Urothelium cell line (cell line): ENCODE measurements at regions not wholly inside any gene's neighbourhood (a gene's known extent, or its start where the extent isn't known, plus 50 kb on each side); places are given as distances from the start of the nearest gene placed in this dataset.

Source experiments
- DNase-seq: peaks from one replicate; pipeline ENCODE4 v3.0.0; 2011; ENCODE audit warnings: low spot score, mixed read lengths
- FAIRE-seq: peaks from 2 replicates; lab custom pipeline; 2011; peaks lifted over from hg19 to GRCh38; lab: Jason Lieb, UNC

DNA sequence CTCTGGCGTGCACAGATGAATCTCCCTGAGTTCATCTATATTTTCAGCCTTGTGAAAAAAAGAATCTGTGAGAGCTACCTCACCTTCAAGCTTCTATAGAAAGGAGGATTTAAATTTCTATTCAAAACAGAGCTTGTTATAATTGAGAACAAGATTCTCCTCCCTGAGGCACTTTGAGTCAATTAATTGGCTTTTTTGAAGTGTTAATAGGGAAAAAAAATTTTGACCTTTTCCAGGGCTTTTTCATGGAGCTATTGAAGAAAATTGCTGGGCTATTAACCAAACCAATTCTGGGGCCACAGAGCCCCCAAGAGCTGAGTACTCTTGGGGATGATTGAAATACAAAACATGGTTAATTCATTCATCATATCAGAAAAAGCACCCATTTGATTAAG lies 225.1 kb downstream of the CMPK2 start:
- FAIRE-seq (no peak), DNase-seq (no peak)

DNA sequence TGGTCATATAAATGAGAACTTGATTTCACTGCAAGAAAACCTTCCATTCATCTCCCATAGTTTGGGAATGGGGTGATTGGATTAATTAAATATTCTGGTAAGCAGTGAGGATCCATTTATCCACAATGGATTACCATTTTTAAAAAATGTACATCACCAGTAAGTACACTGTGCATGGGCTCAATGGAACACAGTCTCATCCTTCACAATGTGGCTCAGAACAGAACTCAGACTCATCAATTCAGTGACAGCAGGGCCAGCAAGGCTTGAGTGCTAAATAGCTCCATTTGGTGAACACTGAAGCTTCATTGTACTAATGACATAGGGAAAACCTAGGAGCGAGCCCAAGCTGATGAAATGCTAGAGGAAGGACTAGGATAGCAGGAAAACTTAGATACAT lies 223.8 kb downstream of the CMPK2 start:
- no peak for DNase-seq
- FAIRE-seq = no peak

DNA sequence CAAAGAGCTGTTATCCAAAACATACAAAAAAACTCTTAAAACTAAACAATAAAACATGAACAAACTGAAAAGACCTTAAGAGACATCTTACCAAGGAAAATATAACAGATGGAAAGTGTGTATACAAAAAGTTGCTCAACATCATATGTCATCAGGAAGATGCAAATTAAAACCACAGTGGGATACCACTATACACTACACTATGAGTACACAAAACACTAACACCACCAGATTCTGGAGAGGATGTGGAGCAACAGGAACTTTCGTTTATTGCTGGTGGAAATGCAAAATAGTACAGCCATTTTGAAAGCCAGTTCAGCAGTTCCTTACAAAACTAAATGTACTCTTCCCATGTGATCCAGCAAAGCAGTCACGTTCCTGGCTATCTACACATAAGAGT lies 221.4 kb downstream of the CMPK2 start:
- DNase-seq (no peak), FAIRE-seq (no peak)

DNA sequence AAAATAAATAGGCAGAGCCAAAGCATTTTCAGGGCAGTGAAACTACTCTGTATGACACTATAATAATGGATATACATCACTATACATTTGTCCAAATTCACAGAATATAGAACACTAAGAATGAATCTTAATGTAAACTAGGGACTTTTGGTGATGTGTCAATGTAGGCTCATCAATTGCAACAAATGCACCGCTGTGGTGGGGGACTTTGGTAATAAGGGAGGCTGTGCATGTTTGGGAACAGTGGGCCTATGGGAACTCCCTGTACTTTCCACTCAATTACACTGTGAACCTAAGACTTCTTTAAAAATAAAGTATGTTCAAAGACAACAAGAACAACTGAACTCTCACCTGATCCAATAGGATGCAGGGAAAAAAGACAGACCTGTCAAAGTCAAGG lies 220.7 kb downstream of the CMPK2 start:
- DNase-seq (no peak), FAIRE-seq (no peak)

DNA sequence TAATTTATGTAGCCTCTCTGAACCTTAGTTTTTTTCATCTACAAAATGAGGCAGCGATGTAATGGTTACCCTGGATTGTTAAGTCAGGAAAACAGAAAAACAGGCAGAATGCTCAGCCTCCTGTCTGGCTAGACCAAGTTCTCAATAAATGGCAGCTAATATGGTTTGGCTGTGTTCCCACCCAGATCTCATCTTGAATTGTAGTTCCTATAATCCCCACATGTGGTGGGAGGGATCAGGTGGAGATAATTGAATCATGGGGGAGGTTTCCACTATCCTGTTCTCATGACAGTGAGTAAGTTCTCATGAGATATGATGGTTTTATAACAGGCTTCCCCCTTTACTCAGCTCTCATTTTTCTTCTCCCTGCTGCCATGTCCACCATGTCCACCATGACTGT lies 220.0 kb downstream of the CMPK2 start:
- FAIRE-seq (no peak), DNase-seq (no peak)

DNA sequence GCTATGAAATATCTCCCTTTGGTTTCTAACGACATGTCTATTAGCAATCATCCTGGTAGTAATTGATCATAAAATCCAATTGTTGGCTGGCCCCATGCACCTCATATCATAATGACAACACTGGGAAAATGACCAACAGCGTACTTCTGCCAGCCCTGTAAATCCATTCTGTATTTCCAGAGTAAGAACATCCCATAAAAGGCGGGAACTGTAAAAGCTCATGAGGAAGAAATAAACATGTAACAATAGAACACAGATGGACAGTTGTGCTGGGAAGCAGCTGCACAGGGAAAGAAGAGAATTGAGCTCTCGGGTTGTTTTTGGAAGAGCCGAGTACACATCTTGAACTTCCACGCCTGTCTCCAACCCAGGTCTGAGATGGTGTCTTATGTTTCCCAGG lies 218.7 kb downstream of the CMPK2 start:
- FAIRE-seq (no peak), DNase-seq (no peak)

DNA sequence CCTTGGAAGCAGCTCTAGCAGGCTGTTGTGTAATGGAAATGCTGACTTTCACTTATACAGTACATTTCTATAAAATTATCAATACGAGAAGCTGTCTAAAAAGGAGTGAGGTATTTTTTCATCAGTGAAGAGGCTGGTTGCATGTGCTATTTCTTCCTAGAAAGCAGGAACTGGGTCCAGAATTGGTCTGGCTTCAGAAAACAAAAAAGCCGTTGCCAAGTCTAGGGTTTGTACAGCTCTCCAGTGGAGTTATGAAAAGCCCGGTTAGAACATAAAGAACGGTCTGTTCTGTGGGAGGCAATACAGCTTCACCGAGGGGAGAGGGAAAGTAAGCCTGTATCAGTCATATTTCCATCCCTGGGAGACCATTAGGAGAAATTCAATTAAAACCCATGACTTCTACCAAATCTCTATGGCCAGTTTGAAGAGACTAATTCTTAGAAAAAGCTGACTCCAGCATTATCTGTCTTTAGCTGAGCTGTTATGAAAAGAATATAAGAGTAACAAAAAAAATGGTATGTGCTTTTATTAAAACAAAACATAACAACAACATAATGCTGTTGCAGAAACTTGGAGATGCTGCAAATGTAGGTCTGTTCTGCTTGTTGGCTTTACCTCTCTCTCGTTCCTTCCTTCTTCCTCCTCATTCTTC lies 217.0 kb downstream of the CMPK2 start:
- no peak for FAIRE-seq
- DNase-seq = no peak

DNA sequence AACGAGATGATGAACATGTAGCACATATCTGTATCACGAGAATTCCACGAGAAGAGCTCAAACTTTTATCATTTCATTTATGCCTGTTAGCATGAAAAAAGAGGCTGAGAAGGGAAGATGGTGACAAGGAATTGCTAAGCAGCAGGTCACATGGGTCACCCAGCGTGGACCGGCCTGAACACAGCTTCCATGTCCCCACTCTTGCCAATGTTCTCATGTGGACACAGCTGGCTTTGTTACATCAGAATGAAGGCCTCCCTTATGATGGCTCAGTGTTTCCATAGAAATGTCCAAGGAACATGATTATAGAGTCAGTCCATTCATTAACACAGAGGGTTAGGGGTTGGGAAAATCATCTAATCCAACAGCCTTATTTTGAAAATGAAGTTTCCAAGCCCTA lies 215.4 kb downstream of the CMPK2 start:
- FAIRE-seq = no peak
- DNase-seq = no peak

DNA sequence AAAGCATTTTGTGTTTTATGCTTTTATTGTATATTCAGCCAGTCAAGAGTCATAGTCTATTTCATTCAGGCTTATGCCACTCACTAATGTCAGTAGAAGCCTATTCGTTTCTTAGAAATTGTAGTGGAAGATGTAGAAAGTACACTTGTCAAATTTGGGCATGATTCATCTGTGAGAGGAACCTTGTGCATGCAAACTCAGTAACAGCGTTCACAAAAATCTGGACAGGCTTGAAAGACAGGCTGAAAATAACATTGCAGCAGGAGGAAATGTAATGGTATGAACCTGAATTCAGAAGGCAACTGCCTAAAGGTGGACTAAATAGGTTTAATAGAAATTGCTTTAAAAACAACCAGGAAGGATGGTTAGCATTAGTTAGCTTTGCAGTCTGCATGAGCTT lies 213.5 kb downstream of the CMPK2 start:
- FAIRE-seq = no peak
- no peak for DNase-seq

DNA sequence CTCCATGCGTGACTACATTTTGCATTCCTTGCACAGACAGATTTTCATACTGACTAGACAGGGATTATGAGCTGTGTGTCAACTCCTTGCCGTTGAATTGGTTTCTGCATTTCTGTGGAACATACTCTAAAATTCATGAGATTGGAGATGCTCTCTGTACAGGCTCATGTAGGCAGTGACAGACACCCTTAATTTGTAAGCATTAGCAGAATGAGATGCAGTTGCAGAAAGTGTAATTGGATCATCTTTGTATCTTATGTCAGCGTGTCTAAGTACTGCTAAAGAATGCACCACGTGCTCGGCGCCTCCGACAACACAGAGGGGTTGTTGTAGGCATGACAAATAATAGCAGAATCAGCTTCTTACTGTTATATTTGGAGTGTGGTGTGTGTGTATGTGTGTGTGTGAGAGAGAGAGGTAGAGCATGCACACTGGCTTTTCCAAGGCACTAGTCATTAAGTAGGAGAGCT lies 212.4 kb downstream of the CMPK2 start:
- no peak for FAIRE-seq
- no peak for DNase-seq

DNA sequence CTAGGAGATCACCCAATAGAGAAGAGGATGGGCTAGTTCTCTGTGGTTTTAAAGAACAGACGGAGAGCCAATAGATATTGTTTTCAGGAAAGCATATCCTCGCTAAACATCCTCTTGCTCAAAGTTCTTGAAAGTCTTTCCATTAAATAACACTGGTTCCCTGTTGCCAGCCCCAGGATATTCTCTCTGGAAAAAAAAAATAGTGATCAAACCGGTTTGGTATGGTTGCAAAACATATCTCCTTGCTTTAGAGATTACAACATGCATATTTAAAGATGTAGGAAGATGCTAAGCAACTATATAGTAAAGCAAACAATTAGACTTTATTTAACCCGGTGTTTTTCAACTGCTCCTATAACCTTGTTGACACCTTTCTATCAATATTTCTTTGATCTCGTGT lies 211.4 kb downstream of the CMPK2 start:
- FAIRE-seq = no peak

DNA sequence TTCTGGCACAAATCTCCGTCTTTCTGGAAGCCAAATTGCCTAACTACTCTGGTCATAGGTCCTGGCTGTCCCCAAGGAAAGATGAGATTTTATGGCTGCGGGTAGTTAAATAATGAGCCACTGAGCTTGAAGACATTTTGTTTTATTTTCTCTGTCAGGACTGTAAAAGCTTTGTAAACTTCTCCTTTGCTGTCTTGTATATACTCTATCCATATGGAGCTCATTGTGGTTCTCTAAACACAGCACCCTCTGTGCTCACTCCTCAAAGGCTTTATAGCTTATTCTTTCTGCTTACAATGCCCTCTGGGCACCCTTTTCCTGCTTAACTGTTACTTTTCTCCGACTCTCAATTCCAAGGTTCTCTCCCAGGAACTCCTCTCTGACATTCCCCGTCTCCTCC lies 209.1 kb downstream of the CMPK2 start:
- DNase-seq = no peak
- no peak for FAIRE-seq

More for the DNA sequence above, 211.4 kb downstream of the CMPK2 start:
- no peak for DNase-seq

DNA sequence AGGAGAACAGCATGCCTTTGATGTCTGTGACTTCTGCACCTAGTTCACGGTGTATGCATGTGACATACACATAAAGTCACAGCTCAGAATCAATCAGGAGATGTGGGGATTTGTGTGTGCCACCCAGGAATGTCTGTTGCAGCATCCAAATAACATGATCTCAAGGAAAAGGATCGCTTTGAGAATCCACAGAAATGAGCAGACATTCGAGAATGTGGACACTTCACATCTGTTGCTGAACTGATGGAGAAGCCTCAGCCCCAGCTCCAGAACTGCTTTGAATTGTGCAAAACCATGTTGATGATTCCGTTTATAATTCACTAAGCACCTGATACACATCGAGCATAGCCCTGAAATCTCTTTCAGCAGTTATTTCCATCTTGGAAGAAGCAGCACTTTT lies 208.6 kb downstream of the CMPK2 start:
- no peak for DNase-seq
- FAIRE-seq = no peak

DNA sequence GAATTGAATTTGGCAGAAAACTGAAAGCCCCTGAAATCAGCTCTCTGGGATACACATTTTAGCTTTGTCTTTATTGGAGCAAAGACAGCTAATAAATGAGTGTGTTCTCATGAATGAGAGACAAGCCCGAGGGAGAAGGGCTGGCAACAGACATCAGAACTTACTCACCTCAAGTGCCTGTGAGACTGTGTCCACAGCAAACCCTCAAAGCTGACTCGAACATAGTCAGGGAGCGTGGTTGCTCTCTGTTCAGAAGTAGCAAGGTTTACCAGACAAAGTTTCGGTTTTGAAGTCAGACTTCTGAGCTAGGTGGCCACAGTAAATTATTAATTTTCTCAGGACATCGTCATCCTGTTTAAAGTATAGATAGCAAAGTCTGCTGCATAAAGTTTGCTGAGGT lies 207.9 kb downstream of the CMPK2 start:
- DNase-seq (no peak), FAIRE-seq (no peak)

DNA sequence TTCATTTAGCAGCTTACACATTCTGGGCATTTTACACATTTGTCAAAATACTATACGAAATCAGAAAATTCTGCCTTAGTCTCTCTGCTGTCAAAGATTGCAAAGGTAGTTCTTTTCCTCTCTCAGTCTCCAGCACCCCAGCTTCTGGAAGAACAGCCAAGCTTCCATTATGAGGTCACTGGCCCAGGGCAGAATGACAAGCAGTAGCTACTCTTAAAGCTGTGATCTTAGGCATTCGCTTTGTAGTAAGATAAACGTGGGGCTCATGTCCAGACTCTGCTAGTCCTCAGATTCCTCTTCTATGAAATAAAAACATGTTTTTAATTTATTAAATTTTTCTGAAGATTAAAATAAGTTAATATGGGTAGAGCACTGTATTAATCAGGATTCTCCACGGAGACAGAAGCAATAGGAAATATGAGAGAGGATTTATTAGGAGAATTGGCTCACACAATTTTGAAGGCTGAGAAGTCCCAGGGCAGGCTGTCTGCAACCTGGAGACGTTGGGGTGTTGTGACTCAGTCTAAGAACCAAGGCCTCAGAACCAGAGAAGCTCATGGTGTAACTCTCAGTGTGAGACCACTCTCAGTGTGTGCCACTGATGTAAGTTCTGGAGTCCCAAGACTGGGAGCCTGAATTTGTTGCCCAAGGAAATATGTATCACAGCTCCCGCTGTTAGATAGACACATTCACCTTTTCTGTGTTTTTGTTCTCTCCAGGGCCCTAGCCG lies 201.2 kb downstream of the CMPK2 start:
- no peak for DNase-seq
- no peak for FAIRE-seq

DNA sequence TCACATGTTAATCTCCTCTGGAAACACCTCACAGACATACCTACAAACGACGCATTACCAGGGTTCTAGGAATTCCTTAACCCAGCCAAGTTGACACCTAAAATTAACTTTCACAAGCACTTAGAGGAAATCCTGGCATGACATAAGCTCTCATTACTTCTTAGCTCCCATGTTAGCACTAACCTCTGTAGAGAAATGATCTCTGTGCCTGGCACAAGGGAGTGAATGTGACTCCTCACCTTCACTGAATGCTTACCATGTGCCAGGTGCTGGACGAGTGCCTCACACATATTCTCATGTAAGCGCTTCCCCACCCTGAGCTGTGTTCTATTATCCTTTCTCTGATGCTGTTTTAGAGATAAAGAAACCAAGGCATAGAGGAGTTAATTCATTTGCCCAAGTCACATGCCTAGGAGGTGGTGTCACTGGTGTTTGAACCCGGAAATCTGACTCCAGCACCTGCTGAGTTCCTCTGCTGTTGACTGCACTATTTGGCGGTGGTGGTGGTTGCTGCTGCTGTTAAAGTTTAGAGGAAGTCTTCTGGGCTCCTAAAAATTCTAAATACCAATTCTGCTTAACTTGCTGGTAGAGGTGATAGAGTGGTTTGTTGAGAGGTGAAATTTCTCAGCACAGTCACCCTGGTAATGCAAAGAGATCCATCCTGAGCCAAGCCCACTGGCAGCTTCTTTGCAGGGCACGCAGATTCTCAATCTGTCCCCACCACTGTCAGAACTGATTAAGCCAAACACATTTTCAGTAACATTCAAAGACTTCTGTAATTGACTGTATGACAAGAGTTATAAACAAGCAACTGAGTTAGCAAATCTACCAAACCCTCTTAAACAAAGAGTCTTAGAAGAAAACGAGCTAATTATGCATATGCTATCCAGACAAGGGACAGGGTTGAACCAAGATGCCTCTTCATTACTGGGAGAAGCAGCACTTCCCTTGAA lies 200.3 kb downstream of the CMPK2 start:
- FAIRE-seq (no peak), DNase-seq (no peak)

DNA sequence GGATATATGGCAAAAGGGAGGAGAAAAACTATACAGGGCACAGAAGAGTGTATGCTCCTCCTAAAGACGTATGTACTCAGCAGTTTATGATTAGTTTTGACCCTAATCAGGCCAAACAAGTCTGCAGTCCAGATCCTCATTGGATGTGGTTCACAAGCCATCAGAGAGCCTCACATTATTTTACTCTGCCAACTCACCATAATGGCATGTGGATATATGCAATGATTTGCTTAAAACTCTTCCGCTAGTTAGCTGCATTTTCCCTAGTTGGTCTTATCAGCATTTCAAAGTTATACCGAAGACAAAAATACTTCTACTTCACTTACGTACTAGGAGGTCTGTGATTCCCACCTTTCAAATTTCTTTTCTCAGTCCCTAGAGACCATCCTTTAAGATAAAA lies 198.4 kb downstream of the CMPK2 start:
- no peak for FAIRE-seq
- DNase-seq = no peak

DNA sequence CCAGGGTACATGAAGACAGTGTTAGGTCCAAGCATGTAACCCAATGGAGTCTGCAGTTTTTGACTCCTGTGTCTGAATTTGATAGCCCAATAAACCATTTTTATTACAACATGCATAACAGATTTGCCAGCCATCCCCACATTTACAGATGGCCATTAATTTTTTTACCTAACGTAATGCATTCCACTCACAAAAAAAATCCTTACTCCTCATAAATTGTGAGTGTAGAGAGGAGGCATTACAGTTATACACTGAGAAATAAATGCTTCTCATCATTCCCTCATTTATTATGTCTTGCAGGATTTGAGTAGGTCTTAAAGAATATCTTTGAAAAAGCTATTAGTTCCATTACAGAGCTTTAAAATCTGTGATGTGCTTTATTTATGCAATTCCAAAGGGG lies 193.8 kb downstream of the CMPK2 start:
- no peak for FAIRE-seq
- DNase-seq = no peak

DNA sequence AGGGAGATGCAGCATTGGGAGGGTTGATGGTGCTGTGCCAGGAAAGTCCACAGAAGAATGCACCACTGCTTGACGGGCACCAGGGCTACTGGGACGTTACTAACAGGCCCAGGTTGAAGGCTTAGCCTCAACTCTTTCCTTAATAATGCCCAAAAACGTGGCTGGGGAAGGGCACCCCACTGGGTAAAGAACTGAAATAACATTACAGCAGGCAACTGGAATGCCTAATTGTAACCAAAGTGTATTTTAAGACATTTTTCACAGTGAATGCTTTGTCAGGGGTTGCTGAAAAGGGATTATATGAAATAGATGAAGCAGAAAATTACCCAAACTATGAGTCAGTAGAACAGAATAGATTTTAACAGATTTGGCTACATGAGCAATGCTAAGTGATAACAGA lies 191.3 kb downstream of the CMPK2 start:
- DNase-seq = no peak
- no peak for FAIRE-seq

DNA sequence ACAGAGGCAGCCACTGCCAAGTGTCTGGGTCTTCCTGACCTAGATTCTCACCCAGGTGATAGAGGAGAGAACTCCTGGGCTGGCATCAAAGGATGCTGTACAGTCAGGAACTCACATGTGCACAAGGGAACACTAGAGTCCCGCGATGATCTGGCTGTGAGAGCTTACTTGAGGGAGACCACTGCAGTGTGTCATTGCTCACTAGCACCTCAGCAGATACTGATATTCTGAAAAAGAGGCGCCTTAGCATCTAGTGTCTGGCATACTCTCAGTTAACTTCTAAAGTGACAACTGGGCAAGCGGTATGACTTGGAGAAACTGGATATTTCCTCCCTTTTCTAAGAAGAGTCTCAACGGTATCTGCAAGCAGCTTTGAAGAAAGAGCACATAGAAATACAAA lies 189.9 kb downstream of the CMPK2 start:
- no peak for FAIRE-seq

DNA sequence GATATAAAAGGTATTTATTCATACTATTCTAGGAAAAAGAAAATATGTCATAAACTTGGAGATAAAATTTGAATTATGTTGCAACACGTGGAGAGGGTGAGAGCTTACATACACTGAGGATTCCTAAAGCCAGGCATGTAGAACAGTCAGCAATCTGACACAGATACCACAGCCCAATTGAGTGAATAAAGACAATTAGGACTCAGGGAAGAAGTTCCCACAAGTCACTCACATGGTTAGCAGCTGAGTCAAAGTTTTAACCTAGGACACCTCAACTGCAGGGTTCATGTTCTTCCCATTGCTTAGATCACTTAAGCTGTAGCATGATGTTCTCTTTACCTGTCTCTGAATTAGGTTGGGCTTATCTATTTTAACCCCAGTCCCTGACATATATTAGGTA lies 189.5 kb downstream of the CMPK2 start:
- no peak for DNase-seq
- no peak for FAIRE-seq

More for the DNA sequence above, 189.9 kb downstream of the CMPK2 start:
- DNase-seq = no peak

DNA sequence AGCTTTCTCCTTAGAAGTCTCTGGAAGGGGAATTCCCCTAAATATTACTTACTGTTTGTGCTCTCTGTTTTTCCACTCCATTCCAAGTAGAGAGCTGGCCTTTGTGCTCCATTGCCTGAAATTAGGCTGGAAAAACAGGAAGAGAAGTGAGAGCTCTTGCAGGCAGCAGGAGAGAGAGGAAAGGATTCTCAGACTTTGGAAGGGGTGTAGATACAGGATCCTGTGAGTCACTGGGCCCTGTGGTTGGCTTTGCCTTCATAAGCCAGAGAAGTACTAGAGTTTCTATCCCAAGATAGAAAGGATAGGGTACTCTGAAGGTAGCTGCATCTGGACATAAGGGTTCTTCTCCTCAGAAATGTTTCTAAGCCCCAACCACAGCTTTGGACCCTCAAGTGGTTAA lies 188.9 kb downstream of the CMPK2 start:
- FAIRE-seq (no peak), DNase-seq (no peak)
